WTC11 (cell line): ENCODE measurements at regions not wholly inside any gene's neighbourhood (a gene's known extent, or its start where the extent isn't known, plus 50 kb on each side); places are given as distances from the start of the nearest gene placed in this dataset.

Experiments
- ESRRA ChIP-seq: sonication (generic); formaldehyde crosslinking; IDR thresholded peaks from 2 replicates; pipeline ENCODE4 v1.8.1; 2022; ENCODE audit warnings: mild to moderate bottlenecking, missing genetic modification reagents, borderline replicate concordance
- IRF2 ChIP-seq: sonication (generic); formaldehyde crosslinking; IDR thresholded peaks from 2 replicates; pipeline ENCODE4 v1.8.0; 2022; ENCODE audit warnings: low read depth, missing genetic modification reagents, borderline replicate concordance
- TEAD1 ChIP-seq: sonication (generic); formaldehyde crosslinking; IDR thresholded peaks from 2 replicates; pipeline ENCODE4 v1.8.0; 2022; ENCODE audit warnings: mild to moderate bottlenecking, missing genetic modification reagents
- TP53 ChIP-seq: sonication (generic); formaldehyde crosslinking; IDR thresholded peaks from 2 replicates; pipeline ENCODE4 v1.8.1; 2023; ENCODE audit warnings: mild to moderate bottlenecking, missing genetic modification reagents
- ZNF219 ChIP-seq: sonication (generic); formaldehyde crosslinking; IDR thresholded peaks from 2 replicates; pipeline ENCODE4 v1.8.0; 2023; ENCODE audit warnings: missing genetic modification reagents, mild to moderate bottlenecking, borderline replicate concordance
- ZNF263 ChIP-seq: sonication (generic); formaldehyde crosslinking; IDR thresholded peaks from 2 replicates; pipeline ENCODE4 v1.8.1; 2022; ENCODE audit warnings: low read depth, mild to moderate bottlenecking, moderate library complexity, missing genetic modification reagents
- TF ChIP-seq, protein P1 (sequence below): fragments of 200-600 bp; IDR thresholded peaks from 2 replicates; pipeline ENCODE4 v1.8.0; 2022; ENCODE audit warnings: antibody characterized with exemption
- TF ChIP-seq, protein P2 (sequence below): sonication (generic); formaldehyde crosslinking; IDR thresholded peaks from 2 replicates; pipeline ENCODE4 v1.8.1; 2023; ENCODE audit warnings: mild to moderate bottlenecking, missing genetic modification reagents, moderate library complexity
- TF ChIP-seq, protein P3 (sequence below): sonication (generic); formaldehyde crosslinking; IDR thresholded peaks from 2 replicates; pipeline ENCODE4 v1.8.0; 2022; ENCODE audit warnings: mild to moderate bottlenecking, missing genetic modification reagents
- TF ChIP-seq, protein P4 (sequence below): sonication (generic); formaldehyde crosslinking; conservative IDR thresholded peaks from 2 replicates; pipeline ENCODE4 v1.8.1; 2023; ENCODE audit warnings: mild to moderate bottlenecking, low read depth, missing genetic modification reagents, moderate library complexity
- TF ChIP-seq, protein P5 (sequence below): fragments of 250-450 bp; sonication (Bioruptor Pico); conservative IDR thresholded peaks from 2 replicates; pipeline ENCODE4 v1.9.0; 2021; ENCODE audit warnings: mild to moderate bottlenecking
- TF ChIP-seq, protein P6 (sequence below): sonication (generic); formaldehyde crosslinking; IDR thresholded peaks from 2 replicates; pipeline ENCODE4 v1.8.0; 2023; ENCODE audit warnings: missing genetic modification reagents

DNA sequence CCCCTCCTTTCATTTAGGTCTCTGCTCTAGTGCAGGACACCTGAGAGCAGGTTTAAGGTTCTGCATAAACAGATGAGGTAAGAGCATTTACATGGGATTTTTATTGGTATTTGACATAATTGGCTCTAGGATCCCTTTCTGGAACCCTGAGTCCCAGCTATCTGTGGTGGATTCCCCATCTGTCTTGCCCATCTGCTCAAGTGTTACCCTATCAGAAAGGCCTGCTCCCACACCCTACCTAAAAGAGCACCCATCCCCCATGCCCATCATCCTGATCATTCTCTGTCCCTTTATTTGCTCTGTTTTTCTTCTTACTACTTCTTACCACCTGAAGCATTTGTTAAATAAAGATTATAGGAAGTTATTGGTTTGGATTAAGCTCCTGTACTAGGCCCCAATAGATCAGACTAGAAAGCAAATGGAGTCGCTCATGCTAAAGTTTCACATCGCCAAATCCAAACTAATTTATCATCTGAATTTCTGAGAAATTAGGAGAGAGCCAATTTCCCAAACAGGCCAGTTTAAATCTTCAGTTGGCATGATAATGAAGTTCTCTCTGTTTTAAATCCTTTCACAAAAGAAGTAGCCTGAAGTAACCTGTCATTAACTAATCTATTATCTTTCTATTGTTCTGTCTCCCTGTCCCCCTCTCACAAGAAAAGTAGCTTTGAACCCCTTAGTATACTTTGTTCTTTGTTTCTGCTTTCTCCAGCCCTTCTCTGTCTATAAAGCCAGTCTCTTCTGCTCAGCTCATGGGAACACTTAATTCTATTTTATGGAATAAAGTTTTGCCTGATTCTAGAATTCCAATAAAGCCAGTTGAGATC lies 178.6 kb downstream of the ZNF674 start:
- TF ChIP-seq, protein P1, sequence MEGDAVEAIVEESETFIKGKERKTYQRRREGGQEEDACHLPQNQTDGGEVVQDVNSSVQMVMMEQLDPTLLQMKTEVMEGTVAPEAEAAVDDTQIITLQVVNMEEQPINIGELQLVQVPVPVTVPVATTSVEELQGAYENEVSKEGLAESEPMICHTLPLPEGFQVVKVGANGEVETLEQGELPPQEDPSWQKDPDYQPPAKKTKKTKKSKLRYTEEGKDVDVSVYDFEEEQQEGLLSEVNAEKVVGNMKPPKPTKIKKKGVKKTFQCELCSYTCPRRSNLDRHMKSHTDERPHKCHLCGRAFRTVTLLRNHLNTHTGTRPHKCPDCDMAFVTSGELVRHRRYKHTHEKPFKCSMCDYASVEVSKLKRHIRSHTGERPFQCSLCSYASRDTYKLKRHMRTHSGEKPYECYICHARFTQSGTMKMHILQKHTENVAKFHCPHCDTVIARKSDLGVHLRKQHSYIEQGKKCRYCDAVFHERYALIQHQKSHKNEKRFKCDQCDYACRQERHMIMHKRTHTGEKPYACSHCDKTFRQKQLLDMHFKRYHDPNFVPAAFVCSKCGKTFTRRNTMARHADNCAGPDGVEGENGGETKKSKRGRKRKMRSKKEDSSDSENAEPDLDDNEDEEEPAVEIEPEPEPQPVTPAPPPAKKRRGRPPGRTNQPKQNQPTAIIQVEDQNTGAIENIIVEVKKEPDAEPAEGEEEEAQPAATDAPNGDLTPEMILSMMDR = no peak
- TF ChIP-seq TP53 (no peak), TEAD1 (no peak), ESRRA (CRISPR knock-in tag) (no peak), IRF2 (CRISPR knock-in tag) (no peak), ZNF263 (CRISPR knock-in tag) (no peak), ZNF219 (CRISPR knock-in tag) (no peak)
- TF ChIP-seq, protein P2, sequence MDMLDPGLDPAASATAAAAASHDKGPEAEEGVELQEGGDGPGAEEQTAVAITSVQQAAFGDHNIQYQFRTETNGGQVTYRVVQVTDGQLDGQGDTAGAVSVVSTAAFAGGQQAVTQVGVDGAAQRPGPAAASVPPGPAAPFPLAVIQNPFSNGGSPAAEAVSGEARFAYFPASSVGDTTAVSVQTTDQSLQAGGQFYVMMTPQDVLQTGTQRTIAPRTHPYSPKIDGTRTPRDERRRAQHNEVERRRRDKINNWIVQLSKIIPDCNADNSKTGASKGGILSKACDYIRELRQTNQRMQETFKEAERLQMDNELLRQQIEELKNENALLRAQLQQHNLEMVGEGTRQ (CRISPR knock-in tag) = no peak
- TF ChIP-seq, protein P3, sequence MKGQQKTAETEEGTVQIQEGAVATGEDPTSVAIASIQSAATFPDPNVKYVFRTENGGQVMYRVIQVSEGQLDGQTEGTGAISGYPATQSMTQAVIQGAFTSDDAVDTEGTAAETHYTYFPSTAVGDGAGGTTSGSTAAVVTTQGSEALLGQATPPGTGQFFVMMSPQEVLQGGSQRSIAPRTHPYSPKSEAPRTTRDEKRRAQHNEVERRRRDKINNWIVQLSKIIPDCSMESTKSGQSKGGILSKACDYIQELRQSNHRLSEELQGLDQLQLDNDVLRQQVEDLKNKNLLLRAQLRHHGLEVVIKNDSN (CRISPR knock-in tag) = no peak
- TF ChIP-seq, protein P4, sequence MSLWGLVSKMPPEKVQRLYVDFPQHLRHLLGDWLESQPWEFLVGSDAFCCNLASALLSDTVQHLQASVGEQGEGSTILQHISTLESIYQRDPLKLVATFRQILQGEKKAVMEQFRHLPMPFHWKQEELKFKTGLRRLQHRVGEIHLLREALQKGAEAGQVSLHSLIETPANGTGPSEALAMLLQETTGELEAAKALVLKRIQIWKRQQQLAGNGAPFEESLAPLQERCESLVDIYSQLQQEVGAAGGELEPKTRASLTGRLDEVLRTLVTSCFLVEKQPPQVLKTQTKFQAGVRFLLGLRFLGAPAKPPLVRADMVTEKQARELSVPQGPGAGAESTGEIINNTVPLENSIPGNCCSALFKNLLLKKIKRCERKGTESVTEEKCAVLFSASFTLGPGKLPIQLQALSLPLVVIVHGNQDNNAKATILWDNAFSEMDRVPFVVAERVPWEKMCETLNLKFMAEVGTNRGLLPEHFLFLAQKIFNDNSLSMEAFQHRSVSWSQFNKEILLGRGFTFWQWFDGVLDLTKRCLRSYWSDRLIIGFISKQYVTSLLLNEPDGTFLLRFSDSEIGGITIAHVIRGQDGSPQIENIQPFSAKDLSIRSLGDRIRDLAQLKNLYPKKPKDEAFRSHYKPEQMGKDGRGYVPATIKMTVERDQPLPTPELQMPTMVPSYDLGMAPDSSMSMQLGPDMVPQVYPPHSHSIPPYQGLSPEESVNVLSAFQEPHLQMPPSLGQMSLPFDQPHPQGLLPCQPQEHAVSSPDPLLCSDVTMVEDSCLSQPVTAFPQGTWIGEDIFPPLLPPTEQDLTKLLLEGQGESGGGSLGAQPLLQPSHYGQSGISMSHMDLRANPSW (CRISPR knock-in tag) = no peak
- TF ChIP-seq, protein P5, sequence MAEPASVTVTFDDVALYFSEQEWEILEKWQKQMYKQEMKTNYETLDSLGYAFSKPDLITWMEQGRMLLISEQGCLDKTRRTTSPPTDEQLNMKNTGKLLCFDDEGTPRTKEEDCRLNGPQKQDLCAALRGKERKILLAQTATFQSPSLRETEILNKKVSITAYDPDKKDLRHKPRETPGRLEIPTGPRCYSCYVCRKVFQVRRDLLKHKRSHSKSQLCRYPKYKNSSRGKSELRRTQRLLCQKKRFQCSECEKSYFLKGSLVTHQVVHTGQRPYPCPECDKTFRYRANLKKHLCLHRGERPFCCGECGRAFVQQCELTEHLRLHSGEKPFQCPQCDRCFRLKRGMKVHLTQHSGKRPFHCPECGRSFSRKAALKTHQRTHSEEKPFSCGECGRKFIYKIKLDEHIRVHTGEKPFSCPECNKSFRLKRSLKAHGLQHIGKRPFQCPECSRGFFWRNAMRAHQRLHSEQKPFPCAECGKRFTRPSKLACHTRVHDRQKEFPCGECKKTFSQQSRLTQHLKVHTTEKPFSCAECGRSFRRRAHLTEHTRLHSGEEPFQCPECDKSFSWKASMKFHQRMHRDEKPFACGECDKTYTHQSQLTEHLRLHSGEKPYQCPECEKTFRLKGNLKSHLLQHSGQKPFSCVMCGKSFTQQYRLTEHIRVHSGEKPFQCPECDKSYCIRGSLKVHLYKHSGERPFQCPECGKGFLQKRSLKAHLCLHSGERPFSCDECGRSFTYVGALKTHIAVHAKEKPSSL (CRISPR knock-in tag) = no peak
- TF ChIP-seq, protein P6, sequence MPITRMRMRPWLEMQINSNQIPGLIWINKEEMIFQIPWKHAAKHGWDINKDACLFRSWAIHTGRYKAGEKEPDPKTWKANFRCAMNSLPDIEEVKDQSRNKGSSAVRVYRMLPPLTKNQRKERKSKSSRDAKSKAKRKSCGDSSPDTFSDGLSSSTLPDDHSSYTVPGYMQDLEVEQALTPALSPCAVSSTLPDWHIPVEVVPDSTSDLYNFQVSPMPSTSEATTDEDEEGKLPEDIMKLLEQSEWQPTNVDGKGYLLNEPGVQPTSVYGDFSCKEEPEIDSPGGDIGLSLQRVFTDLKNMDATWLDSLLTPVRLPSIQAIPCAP = no peak
